Esophagus (tissue), 2 donors: ENCODE measurements at regions not wholly inside any gene's neighbourhood (a gene's known extent, or its start where the extent isn't known, plus 50 kb on each side); places are given as distances from the start of the nearest gene placed in this dataset.
"Not testable (repeated sequence)": the region's sequence is repeated elsewhere in the genome, so short reads cannot be mapped to it uniquely, and the experiment has no call there.

Source experiments
- H3K27ac ChIP-seq, 2 donors: one replicate each; pipeline ENCODE4 v1.5.1; 2013; ENCODE audit warnings: low read depth in 2 of 2, mild to moderate bottlenecking in 2 of 2, inconsistent platforms in 1 of 2, low read length in 1 of 2, moderate library complexity in 1 of 2
- H3K27me3 ChIP-seq, 2 donors: one replicate each; pipeline ENCODE4 v1.6.1; 2013; ENCODE audit warnings: low read length in 2 of 2, control low read depth in 1 of 2, mild to moderate bottlenecking in 1 of 2; ENCODE audit not compliant: insufficient read depth in 2 of 2, control insufficient read depth in 1 of 2
- H3K36me3 ChIP-seq, 2 donors: one replicate each; pipeline ENCODE4 v1.6.1; 2013; ENCODE audit warnings: low read length in 1 of 2; ENCODE audit not compliant: control insufficient read depth in 2 of 2, insufficient read depth in 2 of 2
- H3K4me1 ChIP-seq, 2 donors: one replicate each; pipeline ENCODE4 v1.6.1; 2013; ENCODE audit warnings: low read length in 1 of 2; ENCODE audit not compliant: control insufficient read depth in 2 of 2, insufficient read depth in 2 of 2
- H3K4me3 ChIP-seq, 2 donors: one replicate each; pipeline ENCODE4 v1.5.1; 2013; ENCODE audit warnings: low read length in 2 of 2, mild to moderate bottlenecking in 2 of 2, low read depth in 1 of 2, moderate library complexity in 1 of 2
- H3K9me3 ChIP-seq, 2 donors: one replicate each; pipeline ENCODE4 v1.6.1; 2013; ENCODE audit warnings: mild to moderate bottlenecking in 2 of 2, low read depth in 1 of 2, low read length in 1 of 2, moderate library complexity in 1 of 2; ENCODE audit not compliant: control insufficient read depth in 2 of 2, insufficient read depth in 1 of 2
- WGBS, 2 donors: extraction: QIAGEN DNeasy Blood & Tissue Kit; methylation state at CpG; one replicate each; pipeline ENCODE4 v1.1.7; 2013; 5-methylcytosine and 5-hydroxymethylcytosine counted together
- donor health status: healthy with polysubstance abuse.
- donor health status: Bipolar disorder and iron deficiency.

DNA sequence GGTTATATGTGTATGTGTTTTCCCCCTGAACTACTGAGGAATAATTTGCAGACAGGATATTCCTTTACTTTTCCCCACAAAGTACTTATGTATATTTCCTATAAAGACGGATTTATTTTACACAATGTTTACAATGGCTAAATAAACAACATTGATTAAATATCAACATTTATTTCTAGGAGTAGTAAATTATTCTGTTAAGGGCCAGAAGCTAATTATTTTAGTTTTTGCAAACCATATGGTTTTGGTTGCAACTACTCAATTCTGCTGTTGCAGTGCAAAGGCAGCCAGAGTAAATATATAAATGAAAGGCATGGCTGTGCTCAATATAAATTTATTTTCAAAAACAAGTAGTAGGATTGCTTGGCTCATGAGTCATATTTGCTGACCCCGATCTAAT lies 907.1 kb upstream of the MBL2 start:
- Histone ChIP-seq H3K4me3 (no peak overlapping the region), H3K27ac (no peak overlapping the region), H3K36me3 (no peaks in the 10 kb centered on the region), H3K4me1 (no peaks in the 10 kb centered on the region), H3K27me3 (no peaks in the 10 kb centered on the region), H3K9me3 (no peaks in the 10 kb centered on the region)
- 34 to 56% methylated on average over 2 of the region's 2 CpGs for WGBS, 2 donors

DNA sequence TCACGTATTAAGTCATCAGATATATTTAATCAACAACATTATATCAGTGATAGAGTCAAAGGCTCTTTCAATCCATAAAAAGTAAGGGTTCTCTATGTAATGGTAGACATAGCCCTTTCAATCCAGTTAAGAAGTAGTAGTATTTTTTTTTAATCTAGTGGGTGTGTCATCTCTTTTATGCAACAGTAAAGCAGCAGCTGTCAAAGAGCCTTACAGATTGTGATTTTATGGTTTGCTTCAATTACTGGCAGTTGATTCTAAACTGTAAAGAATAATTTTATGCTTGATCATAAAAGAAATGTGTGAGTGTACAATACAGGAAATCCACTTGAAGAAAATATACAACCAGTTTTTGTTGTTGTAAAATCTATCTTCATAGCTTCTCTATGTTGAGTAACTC lies 902.6 kb upstream of the MBL2 start:
- H3K36me3 ChIP-seq: no peaks in the 10 kb centered on the region
- H3K4me1 ChIP-seq: no peaks in the 10 kb centered on the region
- no peak overlapping the region for H3K27ac ChIP-seq
- no peaks in the 10 kb centered on the region for H3K9me3 ChIP-seq
- WGBS, 2 donors: 12 to 70% methylated on average over 1 of the region's 1 CpG
- no peaks in the 10 kb centered on the region for H3K27me3 ChIP-seq
- H3K4me3 ChIP-seq: no peak overlapping the region

DNA sequence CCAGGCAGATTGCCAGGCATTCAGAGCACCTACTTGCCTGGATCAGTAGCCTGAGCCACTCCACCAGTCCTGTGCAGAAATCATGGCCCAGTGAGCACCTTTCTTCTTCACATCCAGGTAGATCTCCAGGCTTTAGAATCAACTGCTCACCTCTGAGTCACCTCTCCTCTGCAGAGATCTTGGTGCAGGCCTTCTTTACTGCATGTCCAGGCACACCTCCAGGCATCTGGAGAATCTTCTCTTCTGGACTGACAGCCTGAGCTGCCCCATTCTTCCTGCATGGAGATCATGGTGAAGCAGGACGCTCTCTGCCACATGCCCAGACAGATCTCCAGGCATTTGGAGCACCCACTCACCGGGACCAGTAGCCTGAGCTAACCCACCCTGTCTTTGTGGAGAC lies 894.5 kb upstream of the MBL2 start:
- Histone ChIP-seq H3K4me1 (no peaks in the 10 kb centered on the region), H3K9me3 (peaks cover 10 to 12% of the 10 kb centered on the region in 2 donors), H3K27me3 (no peaks in the 10 kb centered on the region), H3K4me3 (no peak overlapping the region), H3K27ac (no peak overlapping the region), H3K36me3 (no peaks in the 10 kb centered on the region)
- 78 to 81% methylated on average over 2 of the region's 2 CpGs for WGBS, 2 donors

DNA sequence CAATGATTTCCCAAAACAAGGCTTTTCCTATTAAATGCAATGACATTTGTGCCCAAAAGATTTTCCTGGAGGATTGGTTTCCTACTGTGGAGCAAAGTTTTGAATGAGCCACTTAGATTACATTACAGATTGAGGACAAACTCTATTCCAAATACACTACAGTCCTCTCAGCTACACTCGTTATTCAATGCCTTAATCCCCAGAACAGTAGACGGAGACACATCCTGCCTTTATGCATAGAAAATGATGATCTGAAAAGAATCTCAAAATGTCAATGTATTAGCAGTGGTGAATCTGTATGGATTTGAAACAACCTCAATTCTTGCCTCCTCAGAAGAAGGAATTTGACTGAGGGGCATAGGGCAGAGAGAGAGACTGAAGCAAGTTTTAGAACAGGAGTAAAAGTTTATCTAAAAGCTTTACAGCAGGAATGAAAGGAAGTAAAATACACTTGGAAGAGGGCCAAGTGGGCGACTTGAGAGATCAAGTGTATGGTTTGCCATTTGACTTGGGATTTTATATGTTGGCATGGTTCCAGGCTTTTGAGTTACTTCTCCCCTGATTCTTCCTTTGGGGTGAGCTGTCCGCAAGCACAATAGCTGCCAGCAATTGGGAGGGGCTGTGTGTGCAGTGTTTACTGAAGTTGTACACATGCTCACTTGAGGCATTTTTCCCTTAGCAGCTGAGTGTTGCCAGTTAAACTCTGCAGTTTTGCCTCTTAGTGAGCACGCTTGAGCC lies 891.9 kb upstream of the MBL2 start:
- WGBS, 2 donors: 12 to 19% methylated on average over 5 of the region's 5 CpGs
- H3K27me3 ChIP-seq: no peaks in the 10 kb centered on the region
- no peaks in the 10 kb centered on the region for H3K4me1 ChIP-seq
- peaks cover 10 to 12% of the 10 kb centered on the region in 2 donors for H3K9me3 ChIP-seq
- H3K4me3 ChIP-seq: no peak overlapping the region
- H3K27ac ChIP-seq: no peak overlapping the region
- H3K36me3 ChIP-seq: no peaks in the 10 kb centered on the region

DNA sequence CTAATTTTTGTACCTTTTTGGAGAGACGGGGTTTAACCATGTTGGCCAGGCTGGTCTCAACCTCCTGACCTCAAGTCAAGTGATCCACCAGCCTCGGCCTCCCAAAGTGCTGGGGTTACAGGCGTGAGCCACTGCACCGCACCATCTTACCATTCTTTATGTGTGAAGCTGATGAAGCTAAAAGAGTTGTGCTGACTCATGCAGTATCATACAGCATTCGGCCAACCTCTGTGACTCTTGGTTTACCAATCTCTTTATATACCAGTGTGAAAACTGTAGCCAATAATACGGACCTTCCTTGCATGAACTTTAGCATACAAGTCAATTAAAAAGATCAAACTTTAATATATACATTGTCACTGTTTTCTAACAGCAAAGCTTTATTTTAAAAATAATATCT lies 878.2 kb upstream of the MBL2 start:
- H3K4me1 ChIP-seq: no peaks in the 10 kb centered on the region
- H3K27me3 ChIP-seq: no peaks in the 10 kb centered on the region
- WGBS, 2 donors: 89 to 95% methylated on average over 6 of the region's 6 CpGs
- no peak overlapping the region for H3K27ac ChIP-seq
- no peak overlapping the region for H3K4me3 ChIP-seq
- no peaks in the 10 kb centered on the region for H3K36me3 ChIP-seq
- H3K9me3 ChIP-seq: no peaks in the 10 kb centered on the region

DNA sequence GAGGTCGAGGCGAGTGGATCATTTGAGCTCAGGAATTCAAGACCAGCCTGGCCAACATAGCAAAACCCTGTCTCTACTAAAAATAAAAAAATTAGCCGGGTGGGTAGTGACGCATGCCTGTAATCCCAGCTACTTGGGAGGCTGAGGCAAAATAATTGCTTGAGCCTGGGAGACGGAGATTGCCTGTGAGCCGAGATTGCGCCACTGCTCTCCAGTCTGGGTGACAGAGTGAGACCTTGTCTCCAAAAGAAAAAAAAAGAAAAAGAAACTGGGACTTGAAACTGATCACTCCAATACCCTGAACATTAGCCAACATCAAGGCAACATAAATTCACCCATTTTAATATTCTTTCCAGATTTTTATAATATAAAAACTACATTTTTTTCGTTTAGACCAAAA lies 874.6 kb upstream of the MBL2 start:
- H3K27ac ChIP-seq, H3K4me3 ChIP-seq, H3K27me3 ChIP-seq, H3K9me3 ChIP-seq, H3K36me3 ChIP-seq, H3K4me1 ChIP-seq: not testable (repeated sequence)
- 60 to 66% methylated on average over 8 of the region's 8 CpGs for WGBS, 2 donors

DNA sequence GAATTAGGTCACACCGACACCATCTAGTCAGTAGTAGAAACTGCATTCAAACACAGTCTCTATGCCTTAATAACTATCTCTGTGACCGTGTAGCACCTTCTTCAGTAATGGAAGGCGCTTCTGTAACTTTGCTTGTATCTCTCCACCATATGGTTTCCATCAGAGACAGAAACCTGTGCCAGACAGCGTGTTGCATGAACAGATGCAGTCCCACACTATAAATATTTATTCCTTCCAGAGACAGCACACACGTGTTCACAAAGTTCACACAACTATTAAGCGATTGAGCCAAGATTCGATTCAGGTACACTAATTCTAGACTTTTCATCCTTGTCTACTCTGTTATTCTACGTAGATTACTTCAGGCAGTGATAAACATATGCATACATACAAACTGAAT lies 873.9 kb upstream of the MBL2 start:
- Histone ChIP-seq H3K4me1 (no peaks in the 10 kb centered on the region), H3K9me3 (peaks cover 0 to 2% of the 10 kb centered on the region in 2 donors), H3K27ac (no peak overlapping the region), H3K4me3 (no peak overlapping the region), H3K27me3 (no peaks in the 10 kb centered on the region), H3K36me3 (no peaks in the 10 kb centered on the region)
- WGBS, 2 donors: 61 to 66% methylated on average over 8 of the region's 8 CpGs

DNA sequence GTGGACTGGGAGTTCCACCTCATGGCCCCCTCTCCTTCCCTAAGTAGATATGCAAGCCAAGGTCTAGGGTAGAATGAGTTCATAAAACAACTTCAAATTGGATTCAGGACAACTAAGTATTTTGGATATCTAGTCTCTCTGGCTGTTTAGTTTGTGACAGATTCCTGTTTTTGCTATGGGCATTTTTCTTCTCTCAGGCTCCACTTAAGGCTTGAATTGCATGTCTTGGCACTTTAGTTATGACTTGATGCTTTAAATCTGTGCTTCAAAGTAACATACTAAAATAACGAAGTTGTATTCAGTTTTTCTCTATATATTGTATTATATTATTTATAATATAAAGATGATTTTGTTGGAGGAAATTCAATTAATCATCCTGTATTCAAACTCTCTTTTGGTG lies 873.4 kb upstream of the MBL2 start:
- H3K9me3 ChIP-seq: peaks cover 0 to 2% of the 10 kb centered on the region in 2 donors
- no peak overlapping the region for H3K27ac ChIP-seq
- 50 to 56% methylated on average over 1 of the region's 1 CpG for WGBS, 2 donors
- no peaks in the 10 kb centered on the region for H3K27me3 ChIP-seq
- no peaks in the 10 kb centered on the region for H3K36me3 ChIP-seq
- no peak overlapping the region for H3K4me3 ChIP-seq
- no peaks in the 10 kb centered on the region for H3K4me1 ChIP-seq

DNA sequence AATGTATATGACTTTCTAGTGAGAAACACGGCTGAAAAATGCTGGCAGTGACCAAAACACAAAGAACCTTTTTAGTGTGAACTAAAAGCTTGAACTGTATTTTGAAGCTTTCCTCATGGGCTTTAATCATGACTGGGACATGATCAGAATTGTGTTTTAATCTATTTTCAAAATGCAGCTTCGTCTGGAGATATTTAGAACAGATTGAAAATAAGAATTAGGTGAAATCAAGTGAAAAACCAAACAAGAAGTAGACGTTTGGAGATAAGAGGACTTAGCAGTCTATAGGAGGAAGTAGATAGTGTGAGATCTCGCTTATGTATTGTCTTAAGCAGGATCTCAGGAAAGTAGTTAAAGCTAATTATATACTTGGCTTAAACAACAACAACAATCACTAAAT lies 865.4 kb upstream of the MBL2 start:
- Histone ChIP-seq H3K4me1 (no peaks in the 10 kb centered on the region), H3K9me3 (no peaks in the 10 kb centered on the region), H3K4me3 (no peak overlapping the region), H3K27me3 (no peaks in the 10 kb centered on the region), H3K27ac (no peak overlapping the region), H3K36me3 (no peaks in the 10 kb centered on the region)
- 48 to 53% methylated on average over 4 of the region's 4 CpGs for WGBS, 2 donors

DNA sequence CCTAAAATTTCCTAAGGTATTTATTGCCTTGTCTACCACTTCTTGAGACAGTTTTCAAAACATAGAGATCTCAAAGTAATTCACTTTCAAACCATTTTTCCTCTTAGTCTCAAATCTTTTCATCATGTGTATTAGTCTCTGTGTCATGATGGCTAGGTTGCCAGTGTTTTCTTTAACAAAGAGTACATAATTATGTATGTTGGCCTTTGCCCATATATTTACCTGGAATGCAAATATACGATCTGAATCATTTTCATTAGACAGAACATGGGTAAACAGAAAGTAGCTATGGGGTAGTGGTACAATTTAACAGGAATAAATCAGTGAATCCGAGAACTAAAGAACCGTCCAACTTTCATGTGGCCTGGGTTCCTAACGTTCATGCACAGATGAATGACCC lies 852.1 kb upstream of the MBL2 start:
- Histone ChIP-seq H3K4me1 (no peaks in the 10 kb centered on the region), H3K36me3 (no peaks in the 10 kb centered on the region), H3K9me3 (no peaks in the 10 kb centered on the region), H3K27ac (no peak overlapping the region), H3K27me3 (no peaks in the 10 kb centered on the region), H3K4me3 (no peak overlapping the region)
- 62 to 69% methylated on average over 4 of the region's 4 CpGs for WGBS, 2 donors
